ENCODE measurements at regions not wholly inside any gene's neighbourhood (a gene's known extent, or its start where the extent isn't known, plus 50 kb on each side); places are given as distances from the start of the nearest gene placed in this dataset.

- intact Hi-C loops (cut with DNase I): loop anchor here (5.0 kb wide), 1 partner anchor 187 kb away; no protein-coding TSS in a partner anchor
- no peaks in the 10 kb centered on the region for H3K9me3 ChIP-seq
- H3K4me1 ChIP-seq: no peaks in the 10 kb centered on the region
- no peak overlapping the region for H3K27ac ChIP-seq
- TF ChIP-seq CTCF (IDR thresholded peaks at IDR 0.05): no peak
- TF ChIP-seq POLR2A (IDR thresholded peaks at IDR 0.05): no peak
- TF ChIP-seq POLR2AphosphoS5 (IDR thresholded peaks at IDR 0.05; ENCODE audit: insufficient read depth in 1 of 2, low read depth in 1 of 2): no peak
- no peaks in the 10 kb centered on the region for H3K36me3 ChIP-seq
- H3K4me3 ChIP-seq: no peak overlapping the region
- no peak for DNase-seq (ENCODE audit: extremely low spot score in 2 of 2)
- H3K27me3 ChIP-seq: no peaks in the 10 kb centered on the region
Observed at GRCh38 chr16:86758932-86759331, 180.6 kb downstream of the FOXL1 start.

- H3K36me3 ChIP-seq: no peaks in the 10 kb centered on the region
- no peak overlapping the region for H3K4me3 ChIP-seq
- no peaks in the 10 kb centered on the region for H3K27me3 ChIP-seq
- H3K9me3 ChIP-seq: no peaks in the 10 kb centered on the region
- TF ChIP-seq POLR2A (IDR thresholded peaks at IDR 0.05) (no peak), CTCF (IDR thresholded peaks at IDR 0.05) (peak in 2 of 3 experiments; percentile 14 to 36), POLR2AphosphoS5 (IDR thresholded peaks at IDR 0.05; ENCODE audit: insufficient read depth in 1 of 2, low read depth in 1 of 2) (no peak)
- H3K27ac ChIP-seq: no peak overlapping the region
- intact Hi-C loops (cut with DNase I): no loop called here
- H3K4me1 ChIP-seq: no peaks in the 10 kb centered on the region
- no peak for DNase-seq (ENCODE audit: extremely low spot score in 2 of 2)
Observed at GRCh38 chr16:86761111-86762031, 183.0 kb downstream of the FOXL1 start.

GRCh38 chr16:86762095-86762494 is 183.7 kb downstream of the FOXL1 start:
- Histone ChIP-seq H3K27ac (no peak overlapping the region), H3K9me3 (no peaks in the 10 kb centered on the region), H3K4me3 (no peak overlapping the region), H3K27me3 (no peaks in the 10 kb centered on the region), H3K36me3 (no peaks in the 10 kb centered on the region), H3K4me1 (no peaks in the 10 kb centered on the region)
- TF ChIP-seq CTCF (IDR thresholded peaks at IDR 0.05): no peak
- TF ChIP-seq POLR2A (IDR thresholded peaks at IDR 0.05): no peak
- TF ChIP-seq POLR2AphosphoS5 (IDR thresholded peaks at IDR 0.05; ENCODE audit: insufficient read depth in 1 of 2, low read depth in 1 of 2): no peak
- DNase-seq (ENCODE audit: extremely low spot score in 2 of 2): no peak
- intact Hi-C loops (cut with DNase I): no loop called here

- no peak for DNase-seq (ENCODE audit: extremely low spot score in 2 of 2)
- no peaks in the 10 kb centered on the region for H3K27me3 ChIP-seq
Observed at GRCh38 chr16:86763819-86764218, 185.5 kb downstream of the FOXL1 start.

More at GRCh38 chr16:86763819-86764218, 185.5 kb downstream of the FOXL1 start:
- no peak for TF ChIP-seq POLR2A (IDR thresholded peaks at IDR 0.05)
- TF ChIP-seq POLR2AphosphoS5 (IDR thresholded peaks at IDR 0.05; ENCODE audit: insufficient read depth in 1 of 2, low read depth in 1 of 2): no peak
- no peak for TF ChIP-seq CTCF (IDR thresholded peaks at IDR 0.05)
- intact Hi-C loops (cut with DNase I): no loop called here
- Histone ChIP-seq H3K27ac (no peak overlapping the region), H3K9me3 (no peaks in the 10 kb centered on the region), H3K36me3 (no peaks in the 10 kb centered on the region), H3K4me1 (no peaks in the 10 kb centered on the region), H3K4me3 (no peak overlapping the region)

Measured in vagina (tissue), 2 donors.